ENCODE measurements at regions not wholly inside any gene's neighbourhood (a gene's known extent, or its start where the extent isn't known, plus 50 kb on each side); places are given as distances from the start of the nearest gene placed in this dataset.

GRCh38 chr14:25551674-25552073 lies 501.7 kb upstream of the STXBP6 start:
- ChIA-PET POLR2A (ENCODE audit: unreplicated experiment) (no interaction called here), CTCF (no interaction called here)
- no TSS peak for BruUV-seq (replicated peaks)
- Histone ChIP-seq H3F3A (ENCODE audit: low read length, unreplicated experiment) (no peaks in the 10 kb centered on the region), H3K9me3 (ENCODE audit: low read length) (peaks cover 16% of the 10 kb centered on the region; the same call in 1 of the 2 replicates), H3K27ac (ENCODE audit: low read length) (no peak overlapping the region), H3K9ac (ENCODE audit: low read length) (no peak overlapping the region), H4K20me1 (ENCODE audit: low read length) (no peaks in the 10 kb centered on the region), H3K27me3 (ENCODE audit: low read length) (no peaks in the 10 kb centered on the region), H3K9me2 (replicated peaks; ENCODE audit: low read length) (no peaks in the 10 kb centered on the region), H3K4me3 (ENCODE audit: low read length) (no peak overlapping the region), H3K36me3 (ENCODE audit: low read depth, low read length) (no peaks in the 10 kb centered on the region), H2AFZ (ENCODE audit: low read length) (no peak overlapping the region), H3K79me2 (ENCODE audit: low read length) (no peaks in the 10 kb centered on the region), H3K4me2 (ENCODE audit: low read length) (no peak overlapping the region), H3K4me1 (ENCODE audit: insufficient read depth, low read length) (no peaks in the 10 kb centered on the region)
- no peak for TF ChIP-seq EZH2 (IDR thresholded peaks at IDR 0.05; ENCODE audit: low read length, unreplicated experiment)
- no peak for TF ChIP-seq EZH2phosphoT487 (IDR thresholded peaks at IDR 0.05; ENCODE audit: borderline replicate concordance, low read length)
- no peak for TF ChIP-seq CTCF (conservative IDR thresholded peaks at IDR 0.05; ENCODE audit: low read depth, low read length)
- DNase-seq (no peak), ATAC-seq (no peak)
- intact Hi-C loops (cut with micrococcal nuclease) = no loop called here

GRCh38 chr14:25546826-25547225 lies 496.9 kb upstream of the STXBP6 start:
- Histone ChIP-seq H3F3A (ENCODE audit: low read length, unreplicated experiment) (no peaks in the 10 kb centered on the region), H3K27ac (ENCODE audit: low read length) (no peak overlapping the region), H3K36me3 (ENCODE audit: low read depth, low read length) (no peaks in the 10 kb centered on the region), H3K79me2 (ENCODE audit: low read length) (no peaks in the 10 kb centered on the region), H3K4me2 (ENCODE audit: low read length) (no peak overlapping the region), H3K9me3 (ENCODE audit: low read length) (peaks cover 4% of the 10 kb centered on the region), H3K9ac (ENCODE audit: low read length) (no peak overlapping the region), H4K20me1 (ENCODE audit: low read length) (no peaks in the 10 kb centered on the region), H3K27me3 (ENCODE audit: low read length) (no peaks in the 10 kb centered on the region), H3K4me1 (ENCODE audit: insufficient read depth, low read length) (no peaks in the 10 kb centered on the region), H2AFZ (ENCODE audit: low read length) (no peak overlapping the region), H3K9me2 (replicated peaks; ENCODE audit: low read length) (no peaks in the 10 kb centered on the region), H3K4me3 (ENCODE audit: low read length) (no peak overlapping the region)
- BruUV-seq (replicated peaks) = no TSS peak
- DNase-seq (no peak), ATAC-seq (no peak)
- CTCF ChIA-PET = no interaction called here
- POLR2A ChIA-PET (ENCODE audit: unreplicated experiment) = no interaction called here
- TF ChIP-seq EZH2 (IDR thresholded peaks at IDR 0.05; ENCODE audit: low read length, unreplicated experiment) (no peak), EZH2phosphoT487 (IDR thresholded peaks at IDR 0.05; ENCODE audit: borderline replicate concordance, low read length) (no peak), CTCF (conservative IDR thresholded peaks at IDR 0.05; ENCODE audit: low read depth, low read length) (no peak)
- intact Hi-C loops (cut with micrococcal nuclease) = no loop called here

- H3K4me1 ChIP-seq (ENCODE audit: insufficient read depth, low read length) = no peaks in the 10 kb centered on the region
- no peaks in the 10 kb centered on the region for H3K27me3 ChIP-seq (ENCODE audit: low read length)
- ATAC-seq (no peak), DNase-seq (peak; percentile 29)
- no peak overlapping the region for H3K9ac ChIP-seq (ENCODE audit: low read length)
- TF ChIP-seq CTCF (conservative IDR thresholded peaks at IDR 0.05; ENCODE audit: low read depth, low read length) (peak; percentile 54), EZH2 (IDR thresholded peaks at IDR 0.05; ENCODE audit: low read length, unreplicated experiment) (no peak)
- no peak overlapping the region for H3K27ac ChIP-seq (ENCODE audit: low read length)
- CTCF ChIA-PET = interaction anchor here (0.7 kb wide), 1 partner anchor 13 kb away, joined by 3 read pairs; no protein-coding TSS in a partner anchor
- H3K9me3 ChIP-seq (ENCODE audit: low read length) = peaks cover 13% of the 10 kb centered on the region; the same call in 1 of the 2 replicates
- H3K36me3 ChIP-seq (ENCODE audit: low read depth, low read length) = no peaks in the 10 kb centered on the region
- H3F3A ChIP-seq (ENCODE audit: low read length, unreplicated experiment) = no peaks in the 10 kb centered on the region
- POLR2A ChIA-PET (ENCODE audit: unreplicated experiment) = no interaction called here
- H3K4me3 ChIP-seq (ENCODE audit: low read length) = no peak overlapping the region
- no TSS peak for BruUV-seq (replicated peaks)
- no peaks in the 10 kb centered on the region for H3K79me2 ChIP-seq (ENCODE audit: low read length)
- no peak overlapping the region for H3K4me2 ChIP-seq (ENCODE audit: low read length)
- intact Hi-C loops (cut with micrococcal nuclease) = loop anchor here (5.0 kb wide), 1 partner anchor 106 kb away; no protein-coding TSS in a partner anchor
- H2AFZ ChIP-seq (ENCODE audit: low read length) = no peak overlapping the region
- no peaks in the 10 kb centered on the region for H3K9me2 ChIP-seq (replicated peaks; ENCODE audit: low read length)
- no peaks in the 10 kb centered on the region for H4K20me1 ChIP-seq (ENCODE audit: low read length)
Observed at GRCh38 chr14:25537846-25538455, 488.0 kb upstream of the STXBP6 start.

Measured in PC-3 (cell line).